Breast epithelium (tissue), 4 donors: ENCODE measurements at regions not wholly inside any gene's neighbourhood (a gene's known extent, or its start where the extent isn't known, plus 50 kb on each side); places are given as distances from the start of the nearest gene placed in this dataset.

Experiments used
- DNase-seq, 2 donors: peaks; one replicate each; pipeline ENCODE4 v3.0.0-alpha.2; 2019; ENCODE audit warnings: low spot score in 2 of 2
- H3K27ac ChIP-seq, 2 donors: fragments of 200-600 bp; sonication (generic) in 1 of 2; one replicate each; pipeline ENCODE4 v1.5.1; 2016 to 2019; ENCODE audit warnings: mild to moderate bottlenecking in 1 of 2
- H3K27me3 ChIP-seq, 2 donors: fragments of 200-600 bp; sonication (generic) in 1 of 2; one replicate each; pipeline versions ENCODE4 v1.5.1 to v1.6.0; 2017 to 2019; ENCODE audit warnings: control low read depth in 1 of 2, mild to moderate bottlenecking in 1 of 2
- H3K36me3 ChIP-seq: fragments of 200-600 bp; one replicate; pipeline ENCODE4 v1.5.1; 2019
- H3K4me1 ChIP-seq, 2 donors: fragments of 200-600 bp; sonication (generic); one replicate each; pipeline ENCODE4 v1.5.1; 2016 to 2019; ENCODE audit warnings: control low read depth in 1 of 2
- H3K4me3 ChIP-seq, 3 donors: fragments of 200-600 bp; sonication (generic); 1 replicate in 2 of 3; 2 replicates in 1 of 3; pipeline ENCODE4 v1.5.1; 2016 to 2019; ENCODE audit warnings: mild to moderate bottlenecking in 3 of 3, moderate library complexity in 2 of 3
- H3K9me3 ChIP-seq, 2 donors: fragments of 200-600 bp; sonication (generic) in 1 of 2; one replicate each; pipeline ENCODE4 v1.5.1; 2016 to 2019; ENCODE audit warnings: control low read depth in 1 of 2
- CTCF ChIP-seq, 3 donors: fragments of 450-650 bp; IDR thresholded peaks; one replicate each; pipeline ENCODE4 v1.5.1; 2016 to 2017; ENCODE audit warnings: antibody characterized with exemption in 3 of 3, mild to moderate bottlenecking in 3 of 3, moderate library complexity in 3 of 3
- POLR2A ChIP-seq: fragments of 450-650 bp; IDR thresholded peaks from one replicate; pipeline ENCODE4 v1.6.1; 2016; ENCODE audit warnings: antibody characterized with exemption, mild to moderate bottlenecking, moderate library complexity
- POLR2AphosphoS5 ChIP-seq, 3 donors: sonication (generic); formaldehyde crosslinking; IDR thresholded peaks; one replicate each; pipeline ENCODE4 v1.6.1; 2017; ENCODE audit warnings: antibody characterized with exemption in 3 of 3
- intact Hi-C: fragments of 100-400 bp; cut with DNase I; formaldehyde crosslinking; loops from one replicate; pipeline ENCODE4 v1.15.1; 2023; ENCODE audit warnings: low total_unique reads

DNA sequence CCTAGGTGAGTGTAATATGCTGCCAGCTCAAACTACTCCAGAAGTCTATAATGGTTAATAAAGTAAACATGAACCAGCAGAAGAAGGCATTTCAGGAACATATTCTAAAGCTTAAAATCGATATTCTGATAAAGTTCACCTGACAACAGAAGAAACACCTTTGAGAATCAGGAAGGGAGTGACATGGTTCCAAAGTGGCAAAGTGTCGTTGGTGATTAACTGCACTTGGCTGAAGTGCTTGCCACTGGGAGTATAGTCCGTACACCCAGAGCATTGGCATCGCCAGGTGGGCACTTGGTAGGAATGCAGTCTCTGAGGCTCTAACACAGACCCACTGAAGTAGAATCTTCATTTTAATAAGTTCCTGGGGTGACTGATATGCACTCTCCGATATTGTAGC lies 76.0 kb upstream of the H2AZ1 start:
- DNase-seq, result no peak
- Histone ChIP-seq H3K27me3 (no peaks in the 10 kb centered on the region), H3K9me3 (no peaks in the 10 kb centered on the region), H3K4me1 (no peaks in the 10 kb centered on the region), H3K27ac (no peak overlapping the region), H3K36me3 (no peaks in the 10 kb centered on the region), H3K4me3 (no peak overlapping the region)
- intact Hi-C loops, result no loop called here
- TF ChIP-seq CTCF (IDR thresholded peaks at IDR 0.05), result no peak
- no peak for TF ChIP-seq POLR2A
- no peak for TF ChIP-seq POLR2AphosphoS5 (IDR thresholded peaks at IDR 0.05)

- Histone ChIP-seq H3K27me3 (no peaks in the 10 kb centered on the region), H3K4me3 (no peak overlapping the region), H3K36me3 (no peaks in the 10 kb centered on the region), H3K27ac (no peak overlapping the region), H3K9me3 (no peaks in the 10 kb centered on the region), H3K4me1 (no peaks in the 10 kb centered on the region)
- no peak for TF ChIP-seq POLR2AphosphoS5 (IDR thresholded peaks at IDR 0.05)
- no peak for TF ChIP-seq CTCF (IDR thresholded peaks at IDR 0.05)
- TF ChIP-seq POLR2A, result no peak
- intact Hi-C loops, result no loop called here
- no peak for DNase-seq
Measured at GRCh38 chr4:100023800-100024199, 73.7 kb upstream of the H2AZ1 start.

GRCh38 chr4:100022792-100023222 lies 72.7 kb upstream of the H2AZ1 start:
- no peak overlapping the region for H3K27ac ChIP-seq
- DNase-seq, result no peak
- TF ChIP-seq POLR2AphosphoS5 (IDR thresholded peaks at IDR 0.05), result no peak
- no peak for TF ChIP-seq POLR2A
- no peak for TF ChIP-seq CTCF (IDR thresholded peaks at IDR 0.05)
- H3K4me3 ChIP-seq, result no peak overlapping the region
- H3K4me1 ChIP-seq, result no peaks in the 10 kb centered on the region
- H3K27me3 ChIP-seq, result no peaks in the 10 kb centered on the region
- no peaks in the 10 kb centered on the region for H3K9me3 ChIP-seq
- intact Hi-C loops, result no loop called here
- H3K36me3 ChIP-seq, result no peaks in the 10 kb centered on the region

GRCh38 chr4:100019821-100020220 lies 69.7 kb upstream of the H2AZ1 start:
- Histone ChIP-seq H3K27ac (no peak overlapping the region), H3K27me3 (no peaks in the 10 kb centered on the region), H3K36me3 (no peaks in the 10 kb centered on the region), H3K4me3 (no peak overlapping the region), H3K4me1 (no peaks in the 10 kb centered on the region), H3K9me3 (no peaks in the 10 kb centered on the region)
- no peak for DNase-seq
- no peak for TF ChIP-seq POLR2AphosphoS5 (IDR thresholded peaks at IDR 0.05)
- TF ChIP-seq CTCF (IDR thresholded peaks at IDR 0.05), result no peak
- TF ChIP-seq POLR2A, result no peak
- intact Hi-C loops, result no loop called here

DNA sequence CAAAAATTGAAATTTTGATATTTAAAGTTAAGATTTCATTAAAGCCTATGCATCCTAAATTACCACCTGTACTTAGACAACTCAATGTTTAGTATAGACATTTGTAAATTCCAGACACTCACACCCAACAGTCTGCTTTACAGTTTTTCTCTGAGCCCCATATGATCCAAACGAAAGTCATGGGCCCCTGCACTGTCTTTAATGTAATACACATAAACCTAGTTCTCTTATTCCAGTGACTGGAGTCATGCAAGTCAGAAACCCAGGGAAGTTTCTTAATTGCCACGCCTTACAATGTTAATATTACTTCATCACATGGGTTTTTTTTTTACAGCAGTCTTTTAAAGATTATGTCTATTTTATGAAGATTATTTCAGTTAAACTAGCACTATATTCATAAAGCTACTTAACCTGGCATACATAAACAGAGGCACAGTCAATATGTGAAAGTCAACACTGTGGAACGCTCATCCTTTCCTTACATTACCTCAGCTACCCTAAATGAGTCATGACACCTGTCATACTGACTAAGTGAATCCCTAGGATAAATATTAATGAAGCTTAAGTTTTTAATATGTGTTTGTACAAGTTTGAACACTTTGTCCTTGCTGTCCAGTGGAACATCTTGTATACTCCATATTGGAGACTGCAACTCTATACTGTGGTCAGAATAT lies 67.7 kb upstream of the H2AZ1 start:
- no peak for DNase-seq
- H3K36me3 ChIP-seq, result no peaks in the 10 kb centered on the region
- H3K27ac ChIP-seq, result no peak overlapping the region
- H3K4me3 ChIP-seq, result no peak overlapping the region
- intact Hi-C loops, result no loop called here
- no peaks in the 10 kb centered on the region for H3K9me3 ChIP-seq
- no peaks in the 10 kb centered on the region for H3K4me1 ChIP-seq
- H3K27me3 ChIP-seq, result no peaks in the 10 kb centered on the region
- TF ChIP-seq CTCF (IDR thresholded peaks at IDR 0.05), result no peak
- no peak for TF ChIP-seq POLR2A
- no peak for TF ChIP-seq POLR2AphosphoS5 (IDR thresholded peaks at IDR 0.05)
